H1 (cell line): ENCODE measurements at regions not wholly inside any gene's neighbourhood (a gene's known extent, or its start where the extent isn't known, plus 50 kb on each side); places are given as distances from the start of the nearest gene placed in this dataset.

Experiments
- CTCF ChIA-PET: fragments of 300-600 bp; sonication (Branson Sonifier 250); formaldehyde crosslinking; loops from one replicate; lab custom pipeline; 2021; ENCODE audit not compliant: partially characterized antibody; lab: Charles Lee
- POLR2A ChIA-PET: fragments of 300-600 bp; sonication (Branson Sonifier 250); formaldehyde crosslinking; loops from one replicate; lab custom pipeline; 2021; ENCODE audit warnings: inconsistent platforms; ENCODE audit not compliant: partially characterized antibody; lab: Charles Lee
- DNase-seq, 2 experiments: peaks; one replicate each; pipeline versions ENCODE4 v3.0.0 to v3.0.0-alpha.2; 2010 to 2022; ENCODE audit warnings: low spot score in 2 of 2, low read depth in 1 of 2, mixed read lengths in 1 of 2
- FAIRE-seq: peaks from 2 replicates; lab custom pipeline; 2011; peaks lifted over from hg19 to GRCh38; lab: Jason Lieb, UNC
- H2AFZ ChIP-seq: 2 replicates; pipeline ENCODE4 v1.8.1; 2012; ENCODE audit warnings: low read length, inconsistent platforms
- H2AK5ac ChIP-seq: 2 replicates; pipeline ENCODE4 v1.6.1; 2013; ENCODE audit warnings: low read depth, low read length
- H2BK120ac ChIP-seq: replicated peaks from 2 replicates; pipeline ENCODE3; 2013; ENCODE audit warnings: low read depth, low read length, inconsistent platforms
- H2BK12ac ChIP-seq: 2 replicates; pipeline ENCODE4 v1.6.1; 2013; ENCODE audit warnings: low read depth, low read length
- H2BK15ac ChIP-seq: 2 replicates; pipeline ENCODE4 v1.6.1; 2013; ENCODE audit warnings: low read length
- H2BK20ac ChIP-seq: 2 replicates; pipeline ENCODE4 v1.6.1; 2013; ENCODE audit warnings: low read length
- H2BK5ac ChIP-seq: 2 replicates; pipeline ENCODE4 v1.6.1; 2013; ENCODE audit warnings: low read depth, low read length
- H3K14ac ChIP-seq: 2 replicates; pipeline ENCODE4 v1.6.1; 2013; ENCODE audit warnings: inconsistent platforms; ENCODE audit not compliant: insufficient read length
- H3K18ac ChIP-seq: 2 replicates; pipeline ENCODE4 v1.6.1; 2013; ENCODE audit warnings: low read length; ENCODE audit errors: extremely low read depth
- H3K23ac ChIP-seq: 2 replicates; pipeline ENCODE4 v1.6.1; 2013; ENCODE audit warnings: inconsistent platforms; ENCODE audit not compliant: insufficient read length
- H3K23me2 ChIP-seq: 2 replicates; pipeline ENCODE4 v1.6.1; 2013; ENCODE audit warnings: low read depth, low read length
- H3K27ac ChIP-seq: 2 replicates; pipeline ENCODE4 v1.6.1; 2011; ENCODE audit warnings: low read depth, low read length, inconsistent platforms
- H3K27me3 ChIP-seq, 4 experiments: replicated peaks in 1 of 4; 1 replicate in 1 of 4; 2 replicates in 3 of 4; pipeline versions ENCODE4 v1.6.1 to v1.8.1; 2011 to 2013; ENCODE audit warnings: low read length in 3 of 4, mild to moderate bottlenecking in 3 of 4, inconsistent platforms in 2 of 4, mixed read lengths in 2 of 4, moderate library complexity in 1 of 4; ENCODE audit not compliant: control insufficient read depth in 3 of 4, insufficient read depth in 3 of 4; ENCODE audit errors: extremely low read depth in 1 of 4
- H3K36me3 ChIP-seq, 4 experiments: 2 replicates each; pipeline versions ENCODE4 v1.6.1 to v1.8.1; 2011 to 2013; ENCODE audit warnings: mild to moderate bottlenecking in 4 of 4, low read length in 3 of 4, moderate library complexity in 2 of 4, control low read depth in 1 of 4, inconsistent platforms in 1 of 4; ENCODE audit not compliant: insufficient read depth in 4 of 4, control insufficient read depth in 2 of 4
- H3K4ac ChIP-seq: replicated peaks from 2 replicates; pipeline ENCODE3; 2013; ENCODE audit warnings: low read length, low read depth, mixed read lengths, inconsistent platforms; ENCODE audit not compliant: insufficient read length
- H3K4me1 ChIP-seq, 4 experiments: replicated peaks in 1 of 4; 1 replicate in 1 of 4; 2 replicates in 3 of 4; pipeline versions ENCODE4 v1.6.1 to v1.8.1; 2011 to 2013; ENCODE audit warnings: low read length in 3 of 4, inconsistent platforms in 2 of 4, mixed read lengths in 1 of 4; ENCODE audit not compliant: insufficient read depth in 4 of 4, control insufficient read depth in 3 of 4
- H3K4me2 ChIP-seq, 2 experiments: 2 replicates each; pipeline versions ENCODE4 v1.6.1 to v1.8.1; 2011 to 2013; ENCODE audit warnings: low read depth in 2 of 2, low read length in 2 of 2, control low read depth in 1 of 2, inconsistent platforms in 1 of 2, mild to moderate bottlenecking in 1 of 2; ENCODE audit not compliant: insufficient read depth in 1 of 2
- H3K4me3 ChIP-seq, 4 experiments: fragments of 200-600, 300-600 bp in 1 of 4; sonication (generic), shearing (Covaris generic), sonication (Bioruptor Twin) in 1 of 4; 2 replicates each; pipeline versions ENCODE4 v1.5.1 to v1.8.1; 2011 to 2016; ENCODE audit warnings: low read length in 4 of 4, low read depth in 3 of 4, control low read depth in 2 of 4, inconsistent platforms in 2 of 4, mild to moderate bottlenecking in 2 of 4, mixed read lengths in 1 of 4, moderate library complexity in 1 of 4; ENCODE audit not compliant: insufficient read depth in 2 of 4; ENCODE audit errors: extremely low read depth in 1 of 4
- H3K56ac ChIP-seq: replicated peaks from 2 replicates; pipeline ENCODE3; 2013; ENCODE audit warnings: low read depth, mild to moderate bottlenecking, mixed read lengths, low read length, inconsistent platforms; ENCODE audit not compliant: insufficient read length
- H3K79me1 ChIP-seq: 2 replicates; pipeline ENCODE4 v1.6.1; 2013; ENCODE audit warnings: low read depth, low read length, control low read depth
- H3K79me2 ChIP-seq, 2 experiments: 2 replicates each; pipeline versions ENCODE4 v1.6.1 to v1.8.1; 2012 to 2013; ENCODE audit warnings: low read length in 2 of 2, mild to moderate bottlenecking in 2 of 2, inconsistent platforms in 1 of 2; ENCODE audit not compliant: insufficient read depth in 2 of 2, control insufficient read depth in 1 of 2
- H3K9ac ChIP-seq, 4 experiments: replicated peaks in 1 of 4; 1 replicate in 1 of 4; 2 replicates in 3 of 4; pipeline versions ENCODE4 v1.6.1 to v1.8.1; 2011 to 2013; ENCODE audit warnings: low read depth in 3 of 4, low read length in 3 of 4, control low read depth in 2 of 4, mild to moderate bottlenecking in 2 of 4, moderate library complexity in 2 of 4, inconsistent platforms in 1 of 4; ENCODE audit errors: extremely low read depth in 1 of 4
- H3K9me3 ChIP-seq, 2 experiments: 2 replicates each; pipeline versions ENCODE4 v1.6.1 to v1.8.1; 2012 to 2013; ENCODE audit warnings: mild to moderate bottlenecking in 2 of 2, moderate library complexity in 2 of 2, control low read depth in 1 of 2, inconsistent platforms in 1 of 2, low read depth in 1 of 2, low read length in 1 of 2, mixed read lengths in 1 of 2; ENCODE audit not compliant: insufficient read depth in 2 of 2
- H4K20me1 ChIP-seq, 2 experiments: replicated peaks in 1 of 2; 2 replicates each; pipeline versions ENCODE3 to v1.8.1; 2011 to 2013; ENCODE audit warnings: inconsistent platforms in 2 of 2, low read length in 2 of 2, mild to moderate bottlenecking in 1 of 2; ENCODE audit not compliant: insufficient read depth in 2 of 2, control insufficient read depth in 1 of 2
- H4K5ac ChIP-seq: 2 replicates; pipeline ENCODE4 v1.6.1; 2013; ENCODE audit warnings: low read length, low read depth, mixed read lengths, inconsistent platforms; ENCODE audit not compliant: insufficient read length
- H4K8ac ChIP-seq: 2 replicates; pipeline ENCODE4 v1.8.0; 2013; ENCODE audit warnings: mild to moderate bottlenecking, moderate library complexity, low read length, inconsistent platforms; ENCODE audit not compliant: insufficient read depth; ENCODE audit errors: extremely low read depth
- H4K91ac ChIP-seq: replicated peaks from 2 replicates; pipeline ENCODE3; 2013; ENCODE audit warnings: low read length, mixed read lengths, inconsistent platforms; ENCODE audit not compliant: insufficient read length
- GTF2F1 ChIP-seq: IDR thresholded peaks from 2 replicates; pipeline ENCODE4 v1.6.1; 2012; ENCODE audit warnings: low read depth, low read length, improper control_type of control experiment, borderline replicate concordance
- SP1 ChIP-seq: IDR thresholded peaks from 2 replicates; pipeline ENCODE4 v1.6.1; 2011; ENCODE audit warnings: low read depth, low read length
- TBP ChIP-seq: IDR thresholded peaks from 2 replicates; pipeline ENCODE4 v1.6.1; 2011; ENCODE audit warnings: low read depth, low read length, improper control_type of control experiment
- TCF12 ChIP-seq: IDR thresholded peaks from 2 replicates; pipeline ENCODE4 v1.6.1; 2011; ENCODE audit warnings: low read depth, mild to moderate bottlenecking, low read length

DNA sequence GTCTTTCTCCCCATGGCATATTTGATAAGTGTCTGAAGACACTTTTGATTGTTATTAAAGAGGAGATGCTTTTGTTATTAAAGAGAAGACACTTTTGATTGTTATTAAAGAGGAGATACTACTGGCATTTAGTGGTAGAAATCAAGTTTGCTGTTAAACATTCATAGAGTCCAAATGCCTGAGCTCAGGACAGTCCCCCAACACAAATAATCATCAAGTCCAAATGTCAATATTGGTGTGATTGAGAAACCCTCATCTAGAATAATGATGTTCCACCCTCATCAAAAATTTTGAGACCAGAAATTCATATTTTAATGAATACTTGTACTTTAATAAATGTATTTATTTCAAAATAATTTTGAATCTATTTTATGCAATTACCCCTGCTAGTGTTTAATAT, 1412.9 kb upstream of the PCDH7 start:
- no peak for FAIRE-seq
- no peak overlapping the region for H4K8ac ChIP-seq
- no peaks in the 10 kb centered on the region for H3K4me1 ChIP-seq
- no peak overlapping the region for H3K56ac ChIP-seq
- no peak overlapping the region for H3K23ac ChIP-seq
- no peaks in the 10 kb centered on the region for H4K20me1 ChIP-seq
- no peak overlapping the region for H3K4me2 ChIP-seq
- no peak overlapping the region for H2BK5ac ChIP-seq
- no peaks in the 10 kb centered on the region; the same call in 1 of the 2 replicates for H3K79me1 ChIP-seq
- ChIA-PET POLR2A (no interaction called here), CTCF (no interaction called here)
- H3K4me3 ChIP-seq: no peak overlapping the region
- no peak overlapping the region for H4K91ac ChIP-seq
- H2BK120ac ChIP-seq: no peak overlapping the region
- no peak overlapping the region for H3K27ac ChIP-seq
- no peaks in the 10 kb centered on the region for H3K79me2 ChIP-seq
- H4K5ac ChIP-seq: no peak overlapping the region
- H3K14ac ChIP-seq: no peak overlapping the region
- H3K36me3 ChIP-seq: no peaks in the 10 kb centered on the region
- no peaks in the 10 kb centered on the region for H3K27me3 ChIP-seq
- H2AFZ ChIP-seq: no peak overlapping the region
- H3K18ac ChIP-seq: no peak overlapping the region
- H3K4ac ChIP-seq: no peak overlapping the region
- no peak overlapping the region for H2BK20ac ChIP-seq
- no peak overlapping the region for H2BK12ac ChIP-seq
- H3K23me2 ChIP-seq: peaks cover 2% of the 10 kb centered on the region; the same call in 1 of the 2 replicates
- no peak overlapping the region for H2BK15ac ChIP-seq
- H2AK5ac ChIP-seq: no peak overlapping the region
- no peak overlapping the region for H3K9ac ChIP-seq
- no peak for DNase-seq
- no peaks in the 10 kb centered on the region for H3K9me3 ChIP-seq
- TF ChIP-seq GTF2F1: no peak
- no peak for TF ChIP-seq SP1
- TF ChIP-seq TCF12: no peak
- TF ChIP-seq TBP: no peak
- TF ChIP-seq, all 59 proteins: peak for 0
